ENCODE measurements at regions not wholly inside any gene's neighbourhood (a gene's known extent, or its start where the extent isn't known, plus 50 kb on each side); places are given as distances from the start of the nearest gene placed in this dataset.

DNA sequence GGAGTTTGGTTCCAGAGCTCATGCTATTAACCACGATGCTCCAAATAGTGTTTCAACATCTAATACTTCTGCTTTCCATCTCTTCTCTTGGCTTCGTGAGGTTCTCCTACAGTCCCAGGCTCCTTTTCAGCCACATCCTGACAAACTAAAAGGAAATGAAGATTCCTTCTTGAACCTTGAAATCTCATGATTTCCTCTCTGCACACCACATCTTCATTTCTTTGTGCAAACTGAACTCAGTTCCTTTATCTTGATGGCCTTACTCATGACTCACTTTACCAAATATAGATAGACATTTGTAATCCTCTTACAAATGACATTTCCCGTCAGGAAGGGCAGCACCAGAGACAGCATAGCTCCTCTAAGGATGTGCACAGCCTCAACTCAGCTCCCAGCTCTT, 50.0 kb upstream of the ITGA4 start:
- TF ChIP-seq, protein P1, sequence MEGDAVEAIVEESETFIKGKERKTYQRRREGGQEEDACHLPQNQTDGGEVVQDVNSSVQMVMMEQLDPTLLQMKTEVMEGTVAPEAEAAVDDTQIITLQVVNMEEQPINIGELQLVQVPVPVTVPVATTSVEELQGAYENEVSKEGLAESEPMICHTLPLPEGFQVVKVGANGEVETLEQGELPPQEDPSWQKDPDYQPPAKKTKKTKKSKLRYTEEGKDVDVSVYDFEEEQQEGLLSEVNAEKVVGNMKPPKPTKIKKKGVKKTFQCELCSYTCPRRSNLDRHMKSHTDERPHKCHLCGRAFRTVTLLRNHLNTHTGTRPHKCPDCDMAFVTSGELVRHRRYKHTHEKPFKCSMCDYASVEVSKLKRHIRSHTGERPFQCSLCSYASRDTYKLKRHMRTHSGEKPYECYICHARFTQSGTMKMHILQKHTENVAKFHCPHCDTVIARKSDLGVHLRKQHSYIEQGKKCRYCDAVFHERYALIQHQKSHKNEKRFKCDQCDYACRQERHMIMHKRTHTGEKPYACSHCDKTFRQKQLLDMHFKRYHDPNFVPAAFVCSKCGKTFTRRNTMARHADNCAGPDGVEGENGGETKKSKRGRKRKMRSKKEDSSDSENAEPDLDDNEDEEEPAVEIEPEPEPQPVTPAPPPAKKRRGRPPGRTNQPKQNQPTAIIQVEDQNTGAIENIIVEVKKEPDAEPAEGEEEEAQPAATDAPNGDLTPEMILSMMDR (IDR thresholded peaks at IDR 0.05): no peak
- intact Hi-C loops (cut with DNase I; ENCODE audit: low total_unique reads): no loop called here
- no peaks in the 10 kb centered on the region for H3K4me1 ChIP-seq
- no peaks in the 10 kb centered on the region for H3K9me3 ChIP-seq
- H3K4me3 ChIP-seq: no peak overlapping the region
- no peaks in the 10 kb centered on the region for H3K36me3 ChIP-seq
- H3K27me3 ChIP-seq: no peaks in the 10 kb centered on the region
- no peak for DNase-seq
- no peak overlapping the region for H3K27ac ChIP-seq

All from tibial artery (tissue), 4 donors.